OCI-LY1 (cell line): ENCODE measurements at regions not wholly inside any gene's neighbourhood (a gene's known extent, or its start where the extent isn't known, plus 50 kb on each side); places are given as distances from the start of the nearest gene placed in this dataset.

Source experiments
- H2AFZ ChIP-seq: fragments of 200-600 bp; sonication (generic), shearing (Covaris generic); 2 replicates; pipeline ENCODE4 v1.6.0; 2014; ENCODE audit warnings: antibody characterized with exemption, mild to moderate bottlenecking, low read length
- H3F3A ChIP-seq: fragments of 200-600 bp; sonication (generic), shearing (Covaris generic); 2 replicates; pipeline ENCODE4 v1.6.0; 2014; ENCODE audit warnings: mild to moderate bottlenecking, antibody characterized with exemption, low read length, moderate library complexity; ENCODE audit not compliant: insufficient read depth
- H3K27ac ChIP-seq: fragments of 200-600 bp; sonication (generic); 2 replicates; pipeline ENCODE4 v1.5.1; 2014; ENCODE audit warnings: low read length, mixed run types, mild to moderate bottlenecking, low read depth; ENCODE audit not compliant: poor library complexity, severe bottlenecking
- H3K27me3 ChIP-seq: fragments of 200-600 bp; sonication (generic); 2 replicates; pipeline ENCODE4 v1.6.0; 2014; ENCODE audit warnings: antibody characterized with exemption, mild to moderate bottlenecking, low read length, moderate library complexity; ENCODE audit not compliant: insufficient read depth
- H3K36me3 ChIP-seq: fragments of 200-600 bp; sonication (generic); 2 replicates; pipeline ENCODE4 v1.6.1; 2014; ENCODE audit warnings: mild to moderate bottlenecking, antibody characterized with exemption, low read length, moderate library complexity, mixed read lengths; ENCODE audit not compliant: insufficient read depth
- H3K4me1 ChIP-seq: fragments of 200-600 bp; sonication (generic); 2 replicates; pipeline ENCODE4 v1.5.1; 2014; ENCODE audit warnings: mild to moderate bottlenecking, low read length, moderate library complexity; ENCODE audit not compliant: insufficient read depth, severe bottlenecking
- H3K4me2 ChIP-seq: fragments of 200-600 bp; sonication (generic), shearing (Covaris generic); 2 replicates; pipeline ENCODE4 v1.6.1; 2014; ENCODE audit warnings: low read length
- H3K4me3 ChIP-seq: fragments of 200-600 bp; sonication (generic); 2 replicates; pipeline ENCODE4 v1.5.1; 2014; ENCODE audit warnings: low read length, low read depth, mild to moderate bottlenecking, mixed read lengths; ENCODE audit not compliant: poor library complexity, severe bottlenecking
- H3K79me2 ChIP-seq: fragments of 200-600 bp; shearing (Covaris generic); 2 replicates; pipeline ENCODE4 v1.6.1; 2016; ENCODE audit warnings: mixed run types, low read length, mixed read lengths; ENCODE audit not compliant: insufficient read depth
- H3K9ac ChIP-seq: fragments of 200-600 bp; sonication (generic), shearing (Covaris generic); 2 replicates; pipeline ENCODE4 v1.6.1; 2014; ENCODE audit warnings: mild to moderate bottlenecking, low read length, mixed read lengths
- H3K9me2 ChIP-seq: fragments of 200-600 bp; sonication (generic), shearing (Covaris generic); 2 replicates; pipeline ENCODE4 v1.6.1; 2014; ENCODE audit warnings: low read depth, mild to moderate bottlenecking, low read length, mixed read lengths
- H3K9me3 ChIP-seq: fragments of 200-600 bp; shearing (Covaris generic); 2 replicates; pipeline ENCODE4 v1.6.1; 2014; ENCODE audit warnings: low read length, mixed read lengths
- H4K20me1 ChIP-seq: fragments of 200-600 bp; sonication (generic), shearing (Covaris generic); 2 replicates; pipeline ENCODE4 v1.6.0; 2016; ENCODE audit warnings: mild to moderate bottlenecking, low read length; ENCODE audit not compliant: insufficient read depth
- EZH2 ChIP-seq: fragments of 200-600 bp; sonication (generic), shearing (Covaris generic); IDR thresholded peaks from 2 replicates; pipeline ENCODE4 v1.8.0; 2017; ENCODE audit warnings: borderline replicate concordance, mixed run types, mild to moderate bottlenecking, antibody characterized with exemption, low read length, moderate library complexity, mixed read lengths
- TF ChIP-seq, protein P1 (sequence below): fragments of 200-600 bp; sonication (generic), shearing (Covaris generic); IDR thresholded peaks from 2 replicates; pipeline ENCODE4 v1.5.1; 2017; ENCODE audit warnings: mild to moderate bottlenecking, antibody characterized with exemption, low read length, moderate library complexity, mixed read lengths

DNA sequence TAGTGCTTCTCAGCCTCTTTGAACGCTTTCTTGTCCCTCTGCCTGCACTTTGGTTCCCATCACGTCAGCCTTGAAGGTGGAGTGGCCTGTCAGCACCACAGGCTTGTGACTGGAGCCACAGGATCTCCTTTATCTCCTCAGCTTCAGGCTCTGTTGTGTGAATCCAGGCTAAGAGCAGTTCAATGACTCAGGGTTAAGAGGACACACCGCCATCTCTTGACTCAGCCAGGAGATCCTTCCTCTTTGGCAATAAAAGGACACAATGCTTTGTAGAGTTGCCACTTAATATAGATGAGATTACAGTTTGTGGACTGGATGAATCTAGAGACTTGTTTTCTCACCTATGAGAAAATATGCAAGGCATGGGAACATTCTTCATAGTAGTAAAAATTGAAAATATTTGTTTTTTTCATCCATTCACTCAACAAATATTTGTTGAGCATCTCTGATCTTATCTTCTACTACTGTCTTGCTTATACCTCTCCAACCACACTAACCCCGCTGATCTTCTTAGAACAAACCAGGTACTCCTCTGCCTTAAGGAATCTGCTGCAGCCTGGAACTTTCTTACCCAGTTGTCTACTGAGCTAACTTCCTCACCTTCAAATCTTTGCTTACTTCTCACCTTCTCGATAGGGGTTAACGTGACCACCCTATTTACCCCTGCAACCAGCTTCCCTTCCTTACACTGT lies 62.3 kb downstream of the UCHL1 start:
- Histone ChIP-seq H3F3A (no peaks in the 10 kb centered on the region), H3K9ac (no peak overlapping the region), H4K20me1 (no peaks in the 10 kb centered on the region), H3K4me2 (no peak overlapping the region), H3K9me2 (no peaks in the 10 kb centered on the region), H3K36me3 (no peaks in the 10 kb centered on the region), H2AFZ (no peak overlapping the region), H3K9me3 (no peaks in the 10 kb centered on the region), H3K27me3 (0 out of 2 replicates have a peak, but pooled peaks cover 7% of the 10 kb centered on the region), H3K4me3 (no peak overlapping the region), H3K27ac (no peak overlapping the region), H3K4me1 (no peaks in the 10 kb centered on the region), H3K79me2 (no peaks in the 10 kb centered on the region)
- TF ChIP-seq, protein P1, sequence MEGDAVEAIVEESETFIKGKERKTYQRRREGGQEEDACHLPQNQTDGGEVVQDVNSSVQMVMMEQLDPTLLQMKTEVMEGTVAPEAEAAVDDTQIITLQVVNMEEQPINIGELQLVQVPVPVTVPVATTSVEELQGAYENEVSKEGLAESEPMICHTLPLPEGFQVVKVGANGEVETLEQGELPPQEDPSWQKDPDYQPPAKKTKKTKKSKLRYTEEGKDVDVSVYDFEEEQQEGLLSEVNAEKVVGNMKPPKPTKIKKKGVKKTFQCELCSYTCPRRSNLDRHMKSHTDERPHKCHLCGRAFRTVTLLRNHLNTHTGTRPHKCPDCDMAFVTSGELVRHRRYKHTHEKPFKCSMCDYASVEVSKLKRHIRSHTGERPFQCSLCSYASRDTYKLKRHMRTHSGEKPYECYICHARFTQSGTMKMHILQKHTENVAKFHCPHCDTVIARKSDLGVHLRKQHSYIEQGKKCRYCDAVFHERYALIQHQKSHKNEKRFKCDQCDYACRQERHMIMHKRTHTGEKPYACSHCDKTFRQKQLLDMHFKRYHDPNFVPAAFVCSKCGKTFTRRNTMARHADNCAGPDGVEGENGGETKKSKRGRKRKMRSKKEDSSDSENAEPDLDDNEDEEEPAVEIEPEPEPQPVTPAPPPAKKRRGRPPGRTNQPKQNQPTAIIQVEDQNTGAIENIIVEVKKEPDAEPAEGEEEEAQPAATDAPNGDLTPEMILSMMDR = no peak
- TF ChIP-seq EZH2 = no peak

DNA sequence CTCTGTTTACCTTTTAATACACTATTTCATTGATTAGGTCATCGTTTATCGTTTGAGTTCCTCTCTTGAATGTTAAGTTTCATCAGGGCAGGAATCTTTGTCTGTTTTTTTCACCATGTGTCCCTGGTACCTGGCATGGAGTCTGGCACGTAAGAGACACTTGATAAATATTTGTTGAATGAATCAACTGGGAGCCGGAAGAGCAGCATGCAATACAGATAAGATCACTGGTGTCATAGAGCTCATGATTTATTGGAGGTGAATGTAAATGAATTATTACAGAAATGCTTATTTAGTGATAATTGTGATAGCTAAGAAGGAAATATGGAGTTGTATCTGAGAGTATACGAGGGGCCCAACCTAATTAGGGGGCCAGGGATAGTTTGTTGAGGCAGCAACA lies 62.8 kb downstream of the UCHL1 start:
- no peaks in the 10 kb centered on the region for H4K20me1 ChIP-seq
- H3K4me3 ChIP-seq = no peak overlapping the region
- no peaks in the 10 kb centered on the region for H3K9me3 ChIP-seq
- H3K9me2 ChIP-seq = no peaks in the 10 kb centered on the region
- H3K9ac ChIP-seq = no peak overlapping the region
- no peak overlapping the region for H3K27ac ChIP-seq
- no peak for TF ChIP-seq EZH2
- TF ChIP-seq, protein P1 = no peak
- 0 out of 2 replicates have a peak, but pooled peaks cover 7% of the 10 kb centered on the region for H3K27me3 ChIP-seq
- no peaks in the 10 kb centered on the region for H3K4me1 ChIP-seq
- H3K79me2 ChIP-seq = no peaks in the 10 kb centered on the region
- H3K4me2 ChIP-seq = no peak overlapping the region
- H3F3A ChIP-seq = no peaks in the 10 kb centered on the region
- H2AFZ ChIP-seq = no peak overlapping the region
- no peaks in the 10 kb centered on the region for H3K36me3 ChIP-seq

DNA sequence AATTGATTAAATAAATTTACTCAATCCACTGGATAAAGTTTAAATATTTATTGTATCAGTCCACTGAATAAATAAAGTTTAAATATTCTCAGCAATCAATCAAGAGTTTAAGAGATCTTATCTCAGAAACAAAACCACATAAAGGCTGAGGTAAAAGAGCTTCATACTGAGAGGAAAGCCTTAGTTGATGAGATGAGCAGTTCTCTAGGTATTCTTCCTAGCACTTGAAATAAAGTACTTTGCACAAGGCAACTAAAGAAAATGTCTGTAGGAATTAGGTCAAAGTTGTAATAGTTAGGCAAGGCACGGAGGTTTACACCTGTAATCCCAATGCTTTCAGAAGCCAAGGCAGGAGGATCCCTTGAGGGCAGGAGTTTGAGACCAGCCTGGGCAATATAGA lies 63.5 kb downstream of the UCHL1 start:
- Histone ChIP-seq H3K79me2 (no peaks in the 10 kb centered on the region), H3K4me3 (no peak overlapping the region), H3F3A (no peaks in the 10 kb centered on the region), H3K9ac (no peak overlapping the region), H2AFZ (no peak overlapping the region), H3K9me2 (no peaks in the 10 kb centered on the region), H3K9me3 (no peaks in the 10 kb centered on the region), H3K4me2 (no peak overlapping the region), H3K4me1 (no peaks in the 10 kb centered on the region), H4K20me1 (no peaks in the 10 kb centered on the region), H3K27me3 (0 out of 2 replicates have a peak, but pooled peaks cover 7% of the 10 kb centered on the region), H3K27ac (no peak overlapping the region), H3K36me3 (no peaks in the 10 kb centered on the region)
- TF ChIP-seq, protein P1 = no peak
- no peak for TF ChIP-seq EZH2
